Parathyroid adenoma (tissue), 2 donors: ENCODE measurements at regions not wholly inside any gene's neighbourhood (a gene's known extent, or its start where the extent isn't known, plus 50 kb on each side); places are given as distances from the start of the nearest gene placed in this dataset.

Experiments
- H2AFZ ChIP-seq: fragments of 300-600 bp; sonication (generic); one replicate; pipeline ENCODE4 v1.7.0; 2017; ENCODE audit warnings: antibody characterized with exemption, mild to moderate bottlenecking
- H3K27ac ChIP-seq: fragments of 300-600 bp; sonication (generic); one replicate; pipeline ENCODE4 v1.7.0; 2017
- H3K27me3 ChIP-seq: fragments of 300-600 bp; sonication (generic); one replicate; pipeline ENCODE4 v1.7.0; 2017; ENCODE audit warnings: low read length; ENCODE audit not compliant: control insufficient read depth, insufficient read depth
- H3K36me3 ChIP-seq: fragments of 300-600 bp; sonication (generic); one replicate; pipeline ENCODE4 v1.7.0; 2017; ENCODE audit warnings: low read length; ENCODE audit not compliant: control insufficient read depth, insufficient read depth
- H3K4me1 ChIP-seq: fragments of 300-600 bp; sonication (generic); one replicate; pipeline ENCODE4 v1.7.0; 2017; ENCODE audit warnings: control low read depth
- H3K4me2 ChIP-seq: fragments of 300-600 bp; sonication (generic); one replicate; pipeline ENCODE4 v1.7.0; 2017; ENCODE audit warnings: low read length
- H3K4me3 ChIP-seq: fragments of 300-600 bp; sonication (generic); one replicate; pipeline ENCODE4 v1.7.0; 2017; ENCODE audit warnings: low read depth, low read length
- H3K79me2 ChIP-seq: fragments of 300-600 bp; sonication (generic); one replicate; pipeline ENCODE4 v1.7.0; 2017; ENCODE audit warnings: control low read depth
- H3K9ac ChIP-seq: fragments of 300-600 bp; sonication (generic); one replicate; pipeline ENCODE4 v1.7.0; 2017; ENCODE audit warnings: mild to moderate bottlenecking
- H3K9me3 ChIP-seq: fragments of 300-600 bp; sonication (generic); one replicate; pipeline ENCODE4 v1.7.0; 2017; ENCODE audit warnings: low read length; ENCODE audit not compliant: control insufficient read depth
- TF ChIP-seq, protein P1 (sequence below): fragments of 300-600 bp; sonication (generic); IDR thresholded peaks from one replicate; pipeline ENCODE4 v1.7.0; 2017; ENCODE audit warnings: antibody characterized with exemption, mild to moderate bottlenecking
- donor health status: primary hyperparathyroidism.

DNA sequence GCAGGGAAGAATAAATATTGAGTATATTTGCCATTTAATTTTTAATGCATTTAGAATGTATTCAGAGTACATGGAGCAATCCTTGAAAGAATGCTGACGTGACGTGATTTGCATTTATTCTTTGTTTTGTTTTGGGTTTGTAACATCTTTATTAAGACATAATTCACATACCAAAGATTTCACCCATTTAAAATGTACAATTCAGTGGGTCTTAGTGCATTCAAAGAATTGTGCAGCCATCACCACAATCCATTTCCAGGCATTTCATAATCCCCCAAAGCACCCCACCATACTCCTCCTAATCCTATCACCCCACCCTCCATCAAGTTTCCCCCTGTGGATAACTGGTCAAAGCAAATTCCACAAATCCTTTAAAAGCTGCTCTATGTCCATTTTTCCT, 87.4 kb downstream of the FAM9B start:
- H3K27ac ChIP-seq: no peak overlapping the region
- H3K4me1 ChIP-seq: no peaks in the 10 kb centered on the region
- H3K4me2 ChIP-seq: no peak overlapping the region
- H3K36me3 ChIP-seq: no peaks in the 10 kb centered on the region
- H3K9ac ChIP-seq: no peak overlapping the region
- H3K27me3 ChIP-seq: no peaks in the 10 kb centered on the region
- no peak overlapping the region for H3K4me3 ChIP-seq
- TF ChIP-seq, protein P1, sequence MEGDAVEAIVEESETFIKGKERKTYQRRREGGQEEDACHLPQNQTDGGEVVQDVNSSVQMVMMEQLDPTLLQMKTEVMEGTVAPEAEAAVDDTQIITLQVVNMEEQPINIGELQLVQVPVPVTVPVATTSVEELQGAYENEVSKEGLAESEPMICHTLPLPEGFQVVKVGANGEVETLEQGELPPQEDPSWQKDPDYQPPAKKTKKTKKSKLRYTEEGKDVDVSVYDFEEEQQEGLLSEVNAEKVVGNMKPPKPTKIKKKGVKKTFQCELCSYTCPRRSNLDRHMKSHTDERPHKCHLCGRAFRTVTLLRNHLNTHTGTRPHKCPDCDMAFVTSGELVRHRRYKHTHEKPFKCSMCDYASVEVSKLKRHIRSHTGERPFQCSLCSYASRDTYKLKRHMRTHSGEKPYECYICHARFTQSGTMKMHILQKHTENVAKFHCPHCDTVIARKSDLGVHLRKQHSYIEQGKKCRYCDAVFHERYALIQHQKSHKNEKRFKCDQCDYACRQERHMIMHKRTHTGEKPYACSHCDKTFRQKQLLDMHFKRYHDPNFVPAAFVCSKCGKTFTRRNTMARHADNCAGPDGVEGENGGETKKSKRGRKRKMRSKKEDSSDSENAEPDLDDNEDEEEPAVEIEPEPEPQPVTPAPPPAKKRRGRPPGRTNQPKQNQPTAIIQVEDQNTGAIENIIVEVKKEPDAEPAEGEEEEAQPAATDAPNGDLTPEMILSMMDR: no peak
- no peak overlapping the region for H2AFZ ChIP-seq
- no peaks in the 10 kb centered on the region for H3K79me2 ChIP-seq
- no peaks in the 10 kb centered on the region for H3K9me3 ChIP-seq

DNA sequence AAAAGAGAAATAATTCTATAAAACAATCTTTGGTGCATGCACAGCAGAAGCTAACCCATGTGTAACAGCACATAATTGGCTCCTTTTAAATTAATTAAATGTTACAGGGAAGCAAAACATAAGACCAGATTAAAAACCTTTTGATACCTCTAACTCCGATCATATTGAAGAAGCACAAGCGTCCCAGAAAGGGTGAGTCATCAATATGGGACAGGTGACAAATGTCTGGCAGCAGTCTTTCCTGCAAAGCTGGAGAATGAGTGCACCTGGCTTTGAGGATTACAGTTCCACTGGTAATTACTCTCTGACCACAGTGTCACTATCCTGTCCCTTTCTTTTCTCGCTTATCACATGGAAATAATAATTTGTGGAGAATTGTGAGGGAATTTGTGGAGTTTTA, 94.6 kb downstream of the FAM9B start:
- no peak overlapping the region for H3K4me3 ChIP-seq
- H3K79me2 ChIP-seq: no peaks in the 10 kb centered on the region
- H3K27ac ChIP-seq: no peak overlapping the region
- TF ChIP-seq, protein P1: no peak
- H3K9me3 ChIP-seq: no peaks in the 10 kb centered on the region
- no peak overlapping the region for H3K9ac ChIP-seq
- no peak overlapping the region for H3K4me2 ChIP-seq
- no peaks in the 10 kb centered on the region for H3K36me3 ChIP-seq
- no peak overlapping the region for H2AFZ ChIP-seq
- no peaks in the 10 kb centered on the region for H3K4me1 ChIP-seq
- no peaks in the 10 kb centered on the region for H3K27me3 ChIP-seq

DNA sequence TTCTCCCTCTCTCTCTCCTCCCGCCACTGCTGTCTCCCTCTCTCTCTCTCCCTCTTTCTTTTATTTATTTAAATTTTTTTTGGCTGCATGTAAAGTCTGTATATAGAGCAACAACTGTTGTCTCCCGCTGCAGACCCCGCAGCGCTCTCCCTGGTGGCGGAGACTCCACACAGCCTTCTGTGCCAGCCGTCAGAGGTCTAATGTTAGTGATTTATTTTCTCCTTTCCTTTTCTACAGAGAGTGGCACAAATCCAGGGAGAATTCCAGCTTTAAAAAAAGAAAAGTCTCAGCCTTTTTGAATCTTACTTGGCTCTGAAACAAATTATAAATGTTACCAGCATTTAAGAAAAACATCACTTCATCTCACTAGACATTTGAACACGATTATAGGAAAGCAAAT, 106.2 kb downstream of the FAM9B start:
- Histone ChIP-seq H3K27me3 (no peaks in the 10 kb centered on the region), H3K79me2 (no peaks in the 10 kb centered on the region), H3K4me3 (no peak overlapping the region), H3K9me3 (no peaks in the 10 kb centered on the region), H3K27ac (no peak overlapping the region), H2AFZ (no peak overlapping the region), H3K4me2 (no peak overlapping the region), H3K9ac (no peak overlapping the region), H3K36me3 (no peaks in the 10 kb centered on the region), H3K4me1 (no peaks in the 10 kb centered on the region)
- TF ChIP-seq, protein P1: no peak

DNA sequence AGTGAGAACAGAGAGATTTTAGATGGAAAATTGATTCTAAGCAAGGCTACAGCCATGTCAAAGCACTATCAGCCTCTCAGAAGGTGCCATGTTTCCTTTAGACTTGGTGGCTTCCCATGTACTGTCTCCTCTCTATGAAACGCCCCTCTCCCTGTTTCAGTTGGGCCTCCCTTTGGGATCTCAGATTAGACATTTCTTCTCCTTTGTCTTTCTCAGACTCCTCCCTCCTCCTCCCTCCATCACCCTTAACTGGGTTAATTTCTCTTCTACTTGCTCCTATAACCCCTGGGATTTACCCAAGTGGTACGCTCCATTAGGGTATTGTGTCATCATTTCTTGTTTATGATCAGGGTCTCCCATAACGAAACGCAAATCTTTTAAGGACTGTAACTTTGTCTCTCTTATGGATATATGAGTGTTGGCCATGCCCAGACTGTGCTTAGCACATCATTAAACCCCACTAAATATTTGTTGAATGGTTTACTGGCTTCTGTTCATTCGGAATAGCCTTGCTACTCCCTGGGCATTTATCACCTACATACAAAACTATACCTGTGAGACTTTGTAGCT, 106.8 kb downstream of the FAM9B start:
- TF ChIP-seq, protein P1: no peak
- no peak overlapping the region for H3K4me3 ChIP-seq
- no peak overlapping the region for H3K27ac ChIP-seq
- no peaks in the 10 kb centered on the region for H3K36me3 ChIP-seq
- H3K27me3 ChIP-seq: no peaks in the 10 kb centered on the region
- H3K9me3 ChIP-seq: no peaks in the 10 kb centered on the region
- H3K4me2 ChIP-seq: no peak overlapping the region
- no peak overlapping the region for H3K9ac ChIP-seq
- H2AFZ ChIP-seq: no peak overlapping the region
- H3K4me1 ChIP-seq: no peaks in the 10 kb centered on the region
- no peaks in the 10 kb centered on the region for H3K79me2 ChIP-seq

DNA sequence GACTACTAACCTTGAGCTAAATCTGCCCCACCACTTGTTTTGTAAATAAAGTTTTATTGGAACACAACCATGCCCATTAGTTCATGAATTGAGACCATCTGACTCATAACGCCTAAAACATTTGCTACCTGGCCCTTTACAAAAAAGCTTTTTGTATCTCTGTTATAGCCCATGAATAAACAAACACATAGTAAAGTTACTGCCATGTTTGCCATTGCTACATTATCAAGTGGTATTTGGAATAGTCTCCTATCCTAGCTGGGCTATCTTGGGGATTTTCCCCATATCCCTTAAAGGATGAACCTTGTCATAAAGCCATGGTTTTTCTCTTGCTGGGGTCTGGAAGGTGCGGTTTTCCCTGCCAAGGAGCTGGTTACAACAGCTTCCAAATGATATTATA, 112.3 kb downstream of the FAM9B start:
- Histone ChIP-seq H3K9ac (no peak overlapping the region), H3K79me2 (no peaks in the 10 kb centered on the region), H3K4me1 (no peaks in the 10 kb centered on the region), H3K27me3 (no peaks in the 10 kb centered on the region), H3K4me2 (no peak overlapping the region), H3K9me3 (no peaks in the 10 kb centered on the region), H2AFZ (no peak overlapping the region), H3K27ac (no peak overlapping the region), H3K4me3 (no peak overlapping the region), H3K36me3 (no peaks in the 10 kb centered on the region)
- TF ChIP-seq, protein P1: no peak
